Panc1 (cell line): ENCODE measurements at regions not wholly inside any gene's neighbourhood (a gene's known extent, or its start where the extent isn't known, plus 50 kb on each side); places are given as distances from the start of the nearest gene placed in this dataset.

Experiments
- ATAC-seq: fragments of 200-7000 bp; cut with Tn5 transposase; 2 replicates; pipeline ENCODE4 v1.9.1; 2020; ENCODE audit warnings: mild to moderate bottlenecking, moderate library complexity
- BruUV-seq: library from RNA; stranded (reverse); fragments of 400-500 nt; replicated peaks from 2 replicates; lab custom pipeline; 2021; lab: Mats Ljungman, UMichigan
- CTCF ChIA-PET: fragments of 300-600 bp; sonication (Branson Sonifier 250); formaldehyde crosslinking; loops from one replicate; lab custom pipeline; 2022; ENCODE audit warnings: antibody characterized with exemption; lab: Charles Lee
- POLR2A ChIA-PET: fragments of 300-600 bp; sonication (Branson Sonifier 250); formaldehyde crosslinking; loops from one replicate; lab custom pipeline; 2022; ENCODE audit warnings: antibody characterized with exemption; lab: Charles Lee
- DNase-seq: peaks from one replicate; pipeline ENCODE4 v3.0.0-alpha.2; 2010; ENCODE audit warnings: low read depth, low spot score
- H3K27ac ChIP-seq: 2 replicates; pipeline ENCODE4 v1.5.1; 2011; ENCODE audit warnings: mild to moderate bottlenecking, low read length, inconsistent platforms
- H3K27me3 ChIP-seq: fragments of 200-500 bp; sonication (Bioruptor generic); 2 replicates; pipeline ENCODE4 v1.6.0; 2014; ENCODE audit warnings: low read length, inconsistent platforms; ENCODE audit not compliant: control insufficient read depth, insufficient read depth
- H3K36me3 ChIP-seq: fragments of 200-500 bp; sonication (Bioruptor generic); 2 replicates; pipeline ENCODE4 v1.5.1; 2014; ENCODE audit warnings: inconsistent platforms, mild to moderate bottlenecking, low read length, moderate library complexity; ENCODE audit not compliant: control insufficient read depth, insufficient read depth
- H3K4me1 ChIP-seq: 2 replicates; pipeline ENCODE4 v1.5.1; 2011; ENCODE audit warnings: inconsistent platforms, mild to moderate bottlenecking, low read length, moderate library complexity; ENCODE audit not compliant: control insufficient read depth, insufficient read depth
- H3K4me3 ChIP-seq, 2 experiments: 2 replicates each; pipeline ENCODE4 v1.5.1; 2011 to 2012; ENCODE audit warnings: low read depth in 2 of 2, low read length in 2 of 2, mild to moderate bottlenecking in 2 of 2, inconsistent platforms in 1 of 2, moderate library complexity in 1 of 2
- H3K9me3 ChIP-seq: fragments of 200-500 bp; sonication (Bioruptor generic); 2 replicates; pipeline ENCODE4 v1.5.1; 2014; ENCODE audit warnings: low read depth, mild to moderate bottlenecking, inconsistent platforms, low read length, moderate library complexity; ENCODE audit not compliant: control insufficient read depth, insufficient read depth
- CTCF ChIP-seq: fragments of 450-650 bp; IDR thresholded peaks from 2 replicates; pipeline ENCODE4 v1.5.1; 2017; ENCODE audit warnings: mild to moderate bottlenecking
- POLR2AphosphoS5 ChIP-seq: IDR thresholded peaks from 2 replicates; pipeline ENCODE4 v1.6.1; 2012; ENCODE audit warnings: mild to moderate bottlenecking, low read depth, low read length, moderate library complexity
- REST ChIP-seq, 2 experiments: IDR thresholded peaks; 2 replicates each; pipeline ENCODE4 v1.6.1; 2011 to 2012; ENCODE audit warnings: low read depth in 2 of 2, control low read depth in 1 of 2, low read length in 1 of 2, mild to moderate bottlenecking in 1 of 2, moderate library complexity in 1 of 2; ENCODE audit not compliant: insufficient read depth in 1 of 2
- SIN3A ChIP-seq: IDR thresholded peaks from 2 replicates; pipeline ENCODE4 v1.6.1; 2012; ENCODE audit warnings: low read depth, mild to moderate bottlenecking, low read length, moderate library complexity, borderline replicate concordance; ENCODE audit not compliant: insufficient read depth
- TCF7L2 ChIP-seq: IDR thresholded peaks from 2 replicates; pipeline ENCODE4 v1.6.1; 2011; ENCODE audit warnings: mild to moderate bottlenecking, low read depth, low read length, inconsistent platforms
- in situ Hi-C: cut with HindIII; loops from 2 replicates; pipeline ENCODE4 v1.10.0; 2016; ENCODE audit warnings: low sequenced_read_pairs, low pct_unique_long_range_greater_than_20kb
- intact Hi-C: fragments of 100-400 bp; cut with micrococcal nuclease; formaldehyde crosslinking; loops from one replicate; pipeline ENCODE4 v1.10.0; 2022; ENCODE audit not compliant: unreplicated experiment

- no peak for DNase-seq
These were observed 143.3 kb downstream of the RNF152 start for GRCh38 chr18:61749546-61749945.

GRCh38 chr18:61749031-61749430, 143.8 kb downstream of the RNF152 start:
- in situ Hi-C loops: no loop called here
- no TSS peak for BruUV-seq
- Histone ChIP-seq H3K36me3 (no peaks in the 10 kb centered on the region), H3K4me3 (no peak overlapping the region), H3K4me1 (no peaks in the 10 kb centered on the region), H3K9me3 (no peaks in the 10 kb centered on the region), H3K27me3 (no peaks in the 10 kb centered on the region), H3K27ac (no peak overlapping the region)
- ATAC-seq (no peak), DNase-seq (no peak)
- TF ChIP-seq TCF7L2 (no peak), POLR2AphosphoS5 (no peak), CTCF (no peak), SIN3A (no peak), REST (IDR thresholded peaks at IDR 0.05; ENCODE audit: insufficient read depth in 1 of 2, low read depth in 2 of 2, low read length in 1 of 2) (no peak)
- ChIA-PET CTCF (no interaction called here), POLR2A (no interaction called here)
- intact Hi-C loops: no loop called here

More at GRCh38 chr18:61749546-61749945, 143.3 kb downstream of the RNF152 start:
- Histone ChIP-seq H3K9me3 (no peaks in the 10 kb centered on the region), H3K4me1 (no peaks in the 10 kb centered on the region), H3K27ac (no peak overlapping the region), H3K4me3 (no peak overlapping the region), H3K36me3 (no peaks in the 10 kb centered on the region), H3K27me3 (no peaks in the 10 kb centered on the region)
- ChIA-PET CTCF (no interaction called here), POLR2A (no interaction called here)
- no peak for ATAC-seq
- TF ChIP-seq TCF7L2: no peak
- TF ChIP-seq CTCF: no peak
- TF ChIP-seq SIN3A: no peak
- no peak for TF ChIP-seq REST (IDR thresholded peaks at IDR 0.05; ENCODE audit: insufficient read depth in 1 of 2, low read depth in 2 of 2, low read length in 1 of 2)
- TF ChIP-seq POLR2AphosphoS5: no peak
- intact Hi-C loops: no loop called here
- BruUV-seq: no TSS peak
- in situ Hi-C loops: no loop called here
